HEK293T (cell line): ENCODE measurements at regions not wholly inside any gene's neighbourhood (a gene's known extent, or its start where the extent isn't known, plus 50 kb on each side); places are given as distances from the start of the nearest gene placed in this dataset.

Experiments used
- CTCF ChIA-PET: fragments of 350-600 bp; formaldehyde crosslinking; extraction: SDS; loops from one replicate; lab custom pipeline; 2021; ENCODE audit warnings: antibody characterized with exemption, inconsistent platforms; lab: Yijun Ruan, JAX
- POLR2A ChIA-PET: fragments of 350-600 bp; formaldehyde crosslinking; extraction: SDS; loops from one replicate; lab custom pipeline; 2020; ENCODE audit warnings: antibody characterized with exemption, inconsistent platforms; lab: Yijun Ruan, JAX
- DNase-seq: peaks from one replicate; pipeline ENCODE4 v3.0.0; 2012; ENCODE audit warnings: mixed read lengths; ENCODE audit errors: extremely low spot score
- ARNT ChIP-seq: fragments of 450-650 bp; IDR thresholded peaks from 2 replicates; pipeline ENCODE4 v1.6.1; 2017; ENCODE audit warnings: mild to moderate bottlenecking
- BHLHE40 ChIP-seq: fragments of 450-650 bp; IDR thresholded peaks from 2 replicates; pipeline ENCODE4 v1.6.1; 2016; ENCODE audit warnings: mild to moderate bottlenecking, moderate library complexity, borderline replicate concordance
- CTBP1 ChIP-seq: fragments of 450-650 bp; IDR thresholded peaks from 2 replicates; pipeline ENCODE4 v1.6.1; 2016; ENCODE audit warnings: borderline replicate concordance
- ELF4 ChIP-seq: fragments of 450-650 bp; IDR thresholded peaks from 2 replicates; pipeline ENCODE4 v1.6.1; 2017; ENCODE audit warnings: antibody characterized with exemption
- FOXA1 ChIP-seq: fragments of 450-650 bp; IDR thresholded peaks from 2 replicates; pipeline ENCODE4 v1.6.1; 2016; ENCODE audit warnings: mild to moderate bottlenecking
- FOXK2 ChIP-seq: fragments of 450-650 bp; IDR thresholded peaks from 2 replicates; pipeline ENCODE4 v1.6.1; 2016; ENCODE audit warnings: mild to moderate bottlenecking
- FOXM1 ChIP-seq: fragments of 450-650 bp; IDR thresholded peaks from 2 replicates; pipeline ENCODE4 v1.6.1; 2017; ENCODE audit warnings: mild to moderate bottlenecking, borderline replicate concordance
- HDGF ChIP-seq: fragments of 450-650 bp; IDR thresholded peaks from 2 replicates; pipeline ENCODE4 v1.6.1; 2017; ENCODE audit warnings: antibody characterized with exemption, borderline replicate concordance
- L3MBTL2 ChIP-seq: fragments of 450-650 bp; conservative IDR thresholded peaks from 2 replicates; pipeline ENCODE4 v1.6.1; 2016; ENCODE audit warnings: mild to moderate bottlenecking
- LEF1 ChIP-seq: fragments of 450-650 bp; IDR thresholded peaks from 2 replicates; pipeline ENCODE4 v1.6.1; 2017; ENCODE audit warnings: mild to moderate bottlenecking, borderline replicate concordance
- NFRKB ChIP-seq: fragments of 450-650 bp; IDR thresholded peaks from 2 replicates; pipeline ENCODE4 v1.6.1; 2016; ENCODE audit warnings: mild to moderate bottlenecking, moderate library complexity
- PKNOX1 ChIP-seq: fragments of 450-650 bp; IDR thresholded peaks from 2 replicates; pipeline ENCODE4 v1.6.1; 2016
- SP1 ChIP-seq: fragments of 450-650 bp; IDR thresholded peaks from 2 replicates; pipeline ENCODE4 v1.6.1; 2017
- SUZ12 ChIP-seq: fragments of 450-650 bp; IDR thresholded peaks from 2 replicates; pipeline ENCODE4 v1.6.1; 2016; ENCODE audit warnings: mild to moderate bottlenecking
- TARDBP ChIP-seq: fragments of 450-650 bp; IDR thresholded peaks from 2 replicates; pipeline ENCODE4 v1.6.1; 2016
- ZNF384 ChIP-seq: fragments of 450-650 bp; IDR thresholded peaks from 2 replicates; pipeline ENCODE4 v1.6.1; 2016

GRCh38 chrX:57771689-57772088, 91.6 kb upstream of the NLRP2B start:
- no peak for DNase-seq
- CTCF ChIA-PET = interaction anchor here (0.6 kb wide), 1 partner anchor 183 kb away, joined by 3 read pairs; no protein-coding TSS in a partner anchor
- TF ChIP-seq HDGF = no peak
- TF ChIP-seq FOXK2 = no peak
- no peak for TF ChIP-seq NFRKB
- no peak for TF ChIP-seq ELF4
- no peak for TF ChIP-seq BHLHE40
- POLR2A ChIA-PET = no interaction called here

- DNase-seq = no peak
- no peak for TF ChIP-seq L3MBTL2
- TF ChIP-seq TARDBP = no peak
- TF ChIP-seq CTBP1 = no peak
- TF ChIP-seq BHLHE40 = no peak
- TF ChIP-seq FOXM1 = no peak
- TF ChIP-seq SUZ12 = no peak
- TF ChIP-seq SP1 = no peak
- no peak for TF ChIP-seq ZNF384
- no peak for TF ChIP-seq LEF1
- TF ChIP-seq ELF4 = no peak
- ChIA-PET POLR2A (no interaction called here), CTCF (no interaction called here)
Observed at GRCh38 chrX:57752866-57753265, 72.8 kb upstream of the NLRP2B start.

- no peak for TF ChIP-seq ARNT
- no peak for TF ChIP-seq SUZ12
- no peak for TF ChIP-seq FOXM1
- TF ChIP-seq LEF1 = no peak
- no peak for TF ChIP-seq NFRKB
- TF ChIP-seq PKNOX1 = no peak
- no peak for TF ChIP-seq ZNF384
- TF ChIP-seq FOXA1 = no peak
- TF ChIP-seq CTBP1 = no peak
- TF ChIP-seq SP1 = no peak
- POLR2A ChIA-PET = no interaction called here
- CTCF ChIA-PET = no interaction called here
- DNase-seq = no peak
Observed at GRCh38 chrX:57741107-57741506, 61.0 kb upstream of the NLRP2B start.

- POLR2A ChIA-PET = no interaction called here
- no peak for TF ChIP-seq ELF4
- no peak for TF ChIP-seq FOXK2
- TF ChIP-seq FOXM1 = no peak
- TF ChIP-seq HDGF = no peak
- no peak for TF ChIP-seq TARDBP
- no peak for TF ChIP-seq NFRKB
- TF ChIP-seq CTBP1 = no peak
- DNase-seq = no peak
- CTCF ChIA-PET = no interaction called here
Observed at GRCh38 chrX:57737881-57738280, 57.8 kb upstream of the NLRP2B start.
